ENCODE measurements at regions not wholly inside any gene's neighbourhood (a gene's known extent, or its start where the extent isn't known, plus 50 kb on each side); places are given as distances from the start of the nearest gene placed in this dataset.

DNA sequence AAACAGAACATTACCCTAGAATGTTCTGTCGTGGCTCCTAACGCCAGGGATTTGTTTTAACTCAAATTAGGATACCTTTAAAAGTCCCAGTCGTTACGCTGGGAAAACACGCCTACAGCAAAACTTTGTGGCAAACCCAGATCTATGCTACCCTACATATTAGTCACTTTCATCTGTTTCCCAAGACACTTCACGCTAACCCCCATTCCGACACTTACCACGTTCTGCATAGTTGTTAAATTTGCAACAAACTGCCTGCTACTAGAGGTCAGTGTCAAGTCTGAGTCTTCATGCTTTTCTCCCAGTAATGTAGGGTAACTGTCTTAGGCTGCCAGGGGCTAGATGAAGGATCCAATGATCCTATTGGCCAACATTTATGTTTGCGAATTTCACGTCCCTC is 140.3 kb downstream of the RASEF start:
- TF ChIP-seq, protein P1, sequence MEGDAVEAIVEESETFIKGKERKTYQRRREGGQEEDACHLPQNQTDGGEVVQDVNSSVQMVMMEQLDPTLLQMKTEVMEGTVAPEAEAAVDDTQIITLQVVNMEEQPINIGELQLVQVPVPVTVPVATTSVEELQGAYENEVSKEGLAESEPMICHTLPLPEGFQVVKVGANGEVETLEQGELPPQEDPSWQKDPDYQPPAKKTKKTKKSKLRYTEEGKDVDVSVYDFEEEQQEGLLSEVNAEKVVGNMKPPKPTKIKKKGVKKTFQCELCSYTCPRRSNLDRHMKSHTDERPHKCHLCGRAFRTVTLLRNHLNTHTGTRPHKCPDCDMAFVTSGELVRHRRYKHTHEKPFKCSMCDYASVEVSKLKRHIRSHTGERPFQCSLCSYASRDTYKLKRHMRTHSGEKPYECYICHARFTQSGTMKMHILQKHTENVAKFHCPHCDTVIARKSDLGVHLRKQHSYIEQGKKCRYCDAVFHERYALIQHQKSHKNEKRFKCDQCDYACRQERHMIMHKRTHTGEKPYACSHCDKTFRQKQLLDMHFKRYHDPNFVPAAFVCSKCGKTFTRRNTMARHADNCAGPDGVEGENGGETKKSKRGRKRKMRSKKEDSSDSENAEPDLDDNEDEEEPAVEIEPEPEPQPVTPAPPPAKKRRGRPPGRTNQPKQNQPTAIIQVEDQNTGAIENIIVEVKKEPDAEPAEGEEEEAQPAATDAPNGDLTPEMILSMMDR (IDR thresholded peaks at IDR 0.05): no peak
- no peak for TF ChIP-seq POLR2A (IDR thresholded peaks at IDR 0.05)

Measured in testis (tissue), 2 donors.